ENCODE measurements at regions not wholly inside any gene's neighbourhood (a gene's known extent, or its start where the extent isn't known, plus 50 kb on each side); places are given as distances from the start of the nearest gene placed in this dataset.

DNA sequence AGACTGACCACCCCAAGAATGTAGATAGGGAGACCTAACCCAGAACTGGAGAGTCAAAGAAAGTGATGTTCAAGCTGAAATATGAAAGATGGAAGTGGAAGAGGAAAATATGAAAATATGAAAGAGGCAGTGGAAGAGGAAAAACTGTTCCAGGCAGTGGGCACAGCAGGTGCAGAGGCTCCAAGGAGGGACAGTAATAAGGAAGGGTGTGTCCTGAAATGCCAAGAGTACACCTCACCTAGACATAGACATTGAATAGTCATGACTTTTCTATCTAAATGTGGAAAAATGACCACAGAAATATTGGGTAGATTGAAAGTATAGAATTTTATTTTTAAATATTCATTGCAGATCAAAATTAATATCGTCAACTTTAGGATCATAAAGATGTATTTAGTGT, 161.7 kb upstream of the USP24 start:
- TF ChIP-seq, protein P1, sequence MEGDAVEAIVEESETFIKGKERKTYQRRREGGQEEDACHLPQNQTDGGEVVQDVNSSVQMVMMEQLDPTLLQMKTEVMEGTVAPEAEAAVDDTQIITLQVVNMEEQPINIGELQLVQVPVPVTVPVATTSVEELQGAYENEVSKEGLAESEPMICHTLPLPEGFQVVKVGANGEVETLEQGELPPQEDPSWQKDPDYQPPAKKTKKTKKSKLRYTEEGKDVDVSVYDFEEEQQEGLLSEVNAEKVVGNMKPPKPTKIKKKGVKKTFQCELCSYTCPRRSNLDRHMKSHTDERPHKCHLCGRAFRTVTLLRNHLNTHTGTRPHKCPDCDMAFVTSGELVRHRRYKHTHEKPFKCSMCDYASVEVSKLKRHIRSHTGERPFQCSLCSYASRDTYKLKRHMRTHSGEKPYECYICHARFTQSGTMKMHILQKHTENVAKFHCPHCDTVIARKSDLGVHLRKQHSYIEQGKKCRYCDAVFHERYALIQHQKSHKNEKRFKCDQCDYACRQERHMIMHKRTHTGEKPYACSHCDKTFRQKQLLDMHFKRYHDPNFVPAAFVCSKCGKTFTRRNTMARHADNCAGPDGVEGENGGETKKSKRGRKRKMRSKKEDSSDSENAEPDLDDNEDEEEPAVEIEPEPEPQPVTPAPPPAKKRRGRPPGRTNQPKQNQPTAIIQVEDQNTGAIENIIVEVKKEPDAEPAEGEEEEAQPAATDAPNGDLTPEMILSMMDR (IDR thresholded peaks at IDR 0.05; ENCODE audit: unreplicated experiment): no peak
- ChIA-PET POLR2A (interaction anchor here (0.6 kb wide), 1 partner anchor 237 kb away, joined by 3 read pairs; no protein-coding TSS in a partner anchor), CTCF (interaction anchor here (0.7 to 3.1 kb wide), 14 partner anchors 8 to 1443 kb away, joined by 3 to 28 read pairs (median 5); no protein-coding TSS in a partner anchor)
- H3K9me3 Mint-ChIP-seq (ENCODE audit: unreplicated experiment): no peaks in the 10 kb centered on the region
- H3K27me3 Mint-ChIP-seq (ENCODE audit: insufficient read depth, unreplicated experiment): no peaks in the 10 kb centered on the region
- intact Hi-C loops (cut with micrococcal nuclease): loop anchor here (5.0 kb wide), 1 partner anchor 95 kb away; no protein-coding TSS in a partner anchor
- H3K27ac Mint-ChIP-seq (ENCODE audit: low read depth, unreplicated experiment): no peak overlapping the region
- DNase-seq (ENCODE audit: unreplicated experiment): no peak
- no peak overlapping the region for H3K4me3 Mint-ChIP-seq (ENCODE audit: unreplicated experiment)
- BruUV-seq (replicated peaks): no TSS peak
- H3K4me1 Mint-ChIP-seq (ENCODE audit: insufficient read depth, unreplicated experiment): peaks cover 14% of the 10 kb centered on the region
- H3K36me3 Mint-ChIP-seq (ENCODE audit: insufficient read depth, unreplicated experiment): no peaks in the 10 kb centered on the region

- ChIA-PET CTCF (interaction anchor here (0.6 to 3.5 kb wide), 59 partner anchors 9 to 1803 kb away, joined by 3 to 28 read pairs (median 4); no protein-coding TSS in a partner anchor), POLR2A (interaction anchor here (0.6 to 1.5 kb wide), 4 partner anchors 16 to 1191 kb away, joined by 3 read pairs; no protein-coding TSS in a partner anchor)
- peaks cover 14% of the 10 kb centered on the region for H3K4me1 Mint-ChIP-seq (ENCODE audit: insufficient read depth, unreplicated experiment)
- H3K36me3 Mint-ChIP-seq (ENCODE audit: insufficient read depth, unreplicated experiment): no peaks in the 10 kb centered on the region
- H3K4me3 Mint-ChIP-seq (ENCODE audit: unreplicated experiment): no peak overlapping the region
- TF ChIP-seq, protein P1 (IDR thresholded peaks at IDR 0.05; ENCODE audit: unreplicated experiment): peak; percentile 85
- H3K27me3 Mint-ChIP-seq (ENCODE audit: insufficient read depth, unreplicated experiment): no peaks in the 10 kb centered on the region
- DNase-seq (ENCODE audit: unreplicated experiment): peak; percentile 72
- H3K9me3 Mint-ChIP-seq (ENCODE audit: unreplicated experiment): no peaks in the 10 kb centered on the region
- BruUV-seq (replicated peaks): no TSS peak
- no peak overlapping the region for H3K27ac Mint-ChIP-seq (ENCODE audit: low read depth, unreplicated experiment)
- intact Hi-C loops (cut with micrococcal nuclease): loop anchor here (1.0 to 5.0 kb wide), 6 partner anchors 53 to 1210 kb away; partner anchors contain the start of gene PLPP3
These were observed 160.6 kb upstream of the USP24 start for GRCh38 chr1:55375617-55376258.

DNA sequence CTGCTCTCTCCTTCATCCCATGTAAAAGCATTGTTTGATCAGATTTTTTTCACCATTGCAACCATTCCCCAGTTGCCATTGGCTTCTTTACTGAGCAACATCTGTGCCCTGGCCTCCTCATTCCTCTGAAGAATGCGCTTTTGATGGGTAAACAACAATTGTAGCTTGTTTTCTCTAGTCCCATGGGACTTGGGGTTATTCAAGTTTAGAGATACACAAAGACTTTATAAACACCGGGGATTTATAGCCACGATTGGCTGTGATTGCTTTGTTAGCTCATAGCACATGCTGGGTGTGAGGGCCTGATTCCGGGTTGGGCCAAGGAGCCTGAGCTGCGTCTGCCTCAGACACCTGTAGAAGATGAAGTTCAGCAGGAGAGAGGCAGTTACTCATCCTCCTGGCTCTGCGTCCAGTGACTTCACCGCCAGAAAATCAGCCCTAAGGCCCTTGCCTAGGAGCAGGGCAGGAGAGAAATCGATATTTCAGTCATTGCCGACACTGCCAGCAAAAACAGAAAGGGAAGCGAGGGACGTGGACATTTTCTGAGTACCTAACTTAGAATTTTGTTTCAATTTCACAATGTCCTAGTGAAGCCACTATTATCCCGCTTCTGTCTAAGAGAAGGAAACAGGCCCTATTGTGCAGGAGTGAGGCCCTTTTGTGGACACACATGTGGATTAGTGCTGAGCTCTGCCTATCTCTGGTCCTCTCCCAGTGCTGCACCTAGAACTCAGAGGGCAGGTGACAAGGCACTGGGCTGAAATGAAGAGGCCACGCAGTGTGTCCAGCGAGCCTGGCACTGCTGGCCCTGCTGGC, 159.8 kb upstream of the USP24 start:
- intact Hi-C loops (cut with micrococcal nuclease): loop anchor here (1.0 to 5.0 kb wide), 6 partner anchors 54 to 1210 kb away; partner anchors contain the start of gene PLPP3
- Mint-ChIP-seq H3K4me1 (ENCODE audit: insufficient read depth, unreplicated experiment) (peaks cover 14% of the 10 kb centered on the region), H3K27me3 (ENCODE audit: insufficient read depth, unreplicated experiment) (no peaks in the 10 kb centered on the region), H3K36me3 (ENCODE audit: insufficient read depth, unreplicated experiment) (no peaks in the 10 kb centered on the region), H3K27ac (ENCODE audit: low read depth, unreplicated experiment) (peak overlapping the region; percentile 67), H3K9me3 (ENCODE audit: unreplicated experiment) (no peaks in the 10 kb centered on the region), H3K4me3 (ENCODE audit: unreplicated experiment) (no peak overlapping the region)
- peak; percentile 57 for DNase-seq (ENCODE audit: unreplicated experiment)
- TF ChIP-seq, protein P1 (IDR thresholded peaks at IDR 0.05; ENCODE audit: unreplicated experiment): no peak
- ChIA-PET CTCF (interaction anchor here (0.5 to 3.5 kb wide), 46 partner anchors 10 to 1803 kb away, joined by 3 to 28 read pairs (median 4); no protein-coding TSS in a partner anchor), POLR2A (interaction anchor here (0.6 to 1.5 kb wide), 7 partner anchors 15 to 689 kb away, joined by 3 to 5 read pairs (median 3); no protein-coding TSS in a partner anchor)
- BruUV-seq (replicated peaks): no TSS peak

- ChIA-PET CTCF (interaction anchor here (0.5 to 3.5 kb wide), 16 partner anchors 10 to 1211 kb away, joined by 3 to 28 read pairs (median 6); no protein-coding TSS in a partner anchor), POLR2A (interaction anchor here (0.9 kb wide), 1 partner anchor 16 kb away, joined by 5 read pairs; no protein-coding TSS in a partner anchor)
- TF ChIP-seq, protein P1 (IDR thresholded peaks at IDR 0.05; ENCODE audit: unreplicated experiment): no peak
- peaks cover 14% of the 10 kb centered on the region for H3K4me1 Mint-ChIP-seq (ENCODE audit: insufficient read depth, unreplicated experiment)
- no peak for DNase-seq (ENCODE audit: unreplicated experiment)
- intact Hi-C loops (cut with micrococcal nuclease): loop anchor here (2.0 kb wide), 1 partner anchor 55 kb away; no protein-coding TSS in a partner anchor
- H3K36me3 Mint-ChIP-seq (ENCODE audit: insufficient read depth, unreplicated experiment): no peaks in the 10 kb centered on the region
- H3K4me3 Mint-ChIP-seq (ENCODE audit: unreplicated experiment): no peak overlapping the region
- no TSS peak for BruUV-seq (replicated peaks)
- H3K9me3 Mint-ChIP-seq (ENCODE audit: unreplicated experiment): no peaks in the 10 kb centered on the region
- H3K27me3 Mint-ChIP-seq (ENCODE audit: insufficient read depth, unreplicated experiment): no peaks in the 10 kb centered on the region
- H3K27ac Mint-ChIP-seq (ENCODE audit: low read depth, unreplicated experiment): no peak overlapping the region
These were observed 159.1 kb upstream of the USP24 start for GRCh38 chr1:55374216-55374615.

All from MCF 10A (cell line).